ENCODE measurements at regions not wholly inside any gene's neighbourhood (a gene's known extent, or its start where the extent isn't known, plus 50 kb on each side); places are given as distances from the start of the nearest gene placed in this dataset.

- H3K9me2 ChIP-seq (replicated peaks; ENCODE audit: insufficient read depth) = no peaks in the 10 kb centered on the region
- no peak for TF ChIP-seq CTCF (IDR thresholded peaks at IDR 0.05; ENCODE audit: poor library complexity)
- TF ChIP-seq EZH2phosphoT487 (IDR thresholded peaks at IDR 0.05; ENCODE audit: low read depth, severe bottlenecking, unreplicated experiment) = no peak
- TF ChIP-seq EZH2 (IDR thresholded peaks at IDR 0.05; ENCODE audit: borderline replicate concordance) = no peak
- H3K27me3 ChIP-seq = no peaks in the 10 kb centered on the region
- peaks cover 28% of the 10 kb centered on the region for H3K4me1 ChIP-seq (ENCODE audit: insufficient read depth)
- no peaks in the 10 kb centered on the region for H3K9me3 ChIP-seq (ENCODE audit: low read depth)
- DNase-seq (ENCODE audit: low spot score) = no peak
- H3K36me3 ChIP-seq (replicated peaks; ENCODE audit: insufficient read depth, low read depth) = no peaks in the 10 kb centered on the region
- H3K4me2 ChIP-seq = no peak overlapping the region
- 90% methylated on average over 3 of the region's 3 CpGs for WGBS (ENCODE audit: low lambda C conversion rate, missing lambda C conversion rate)
- no peaks in the 10 kb centered on the region for H4K20me1 ChIP-seq (ENCODE audit: insufficient read depth, poor library complexity, severe bottlenecking)
- H3K79me2 ChIP-seq = no peaks in the 10 kb centered on the region
- no peak overlapping the region for H3K27ac ChIP-seq
- no peak overlapping the region for H3K4me3 ChIP-seq
- H2AFZ ChIP-seq = no peak overlapping the region
Measured at GRCh38 chr21:14866859-14867765, 197.7 kb downstream of the NRIP1 start.

- Histone ChIP-seq H3K79me2 (no peaks in the 10 kb centered on the region), H3K27ac (peak overlapping the region; percentile 88), H2AFZ (no peak overlapping the region), H3K9me2 (replicated peaks; ENCODE audit: insufficient read depth) (no peaks in the 10 kb centered on the region), H3K4me2 (peak overlapping the region; percentile 43), H3K36me3 (replicated peaks; ENCODE audit: insufficient read depth, low read depth) (no peaks in the 10 kb centered on the region), H3K27me3 (no peaks in the 10 kb centered on the region), H3K9me3 (ENCODE audit: low read depth) (no peaks in the 10 kb centered on the region), H3K4me3 (no peak overlapping the region), H3K4me1 (ENCODE audit: insufficient read depth) (peaks cover 24% of the 10 kb centered on the region), H4K20me1 (ENCODE audit: insufficient read depth, poor library complexity, severe bottlenecking) (no peaks in the 10 kb centered on the region)
- no peak for TF ChIP-seq EZH2phosphoT487 (IDR thresholded peaks at IDR 0.05; ENCODE audit: low read depth, severe bottlenecking, unreplicated experiment)
- peak; percentile 56 for TF ChIP-seq CTCF (IDR thresholded peaks at IDR 0.05; ENCODE audit: poor library complexity)
- WGBS (ENCODE audit: low lambda C conversion rate, missing lambda C conversion rate) = 29% methylated on average over 9 of the region's 9 CpGs
- peak; percentile 90 for DNase-seq (ENCODE audit: low spot score)
Measured at GRCh38 chr21:14864211-14865021, 200.4 kb downstream of the NRIP1 start.

- Histone ChIP-seq H3K4me1 (ENCODE audit: insufficient read depth) (peaks cover 22% of the 10 kb centered on the region), H3K27ac (peak overlapping the region; percentile 88), H3K27me3 (no peaks in the 10 kb centered on the region), H3K36me3 (replicated peaks; ENCODE audit: insufficient read depth, low read depth) (no peaks in the 10 kb centered on the region), H2AFZ (no peak overlapping the region), H3K9me2 (replicated peaks; ENCODE audit: insufficient read depth) (no peaks in the 10 kb centered on the region), H3K79me2 (no peaks in the 10 kb centered on the region), H3K4me3 (no peak overlapping the region), H4K20me1 (ENCODE audit: insufficient read depth, poor library complexity, severe bottlenecking) (no peaks in the 10 kb centered on the region), H3K9me3 (ENCODE audit: low read depth) (no peaks in the 10 kb centered on the region), H3K4me2 (peak overlapping the region; percentile 14)
- TF ChIP-seq CTCF (IDR thresholded peaks at IDR 0.05; ENCODE audit: poor library complexity) = no peak
- no peak for TF ChIP-seq EZH2phosphoT487 (IDR thresholded peaks at IDR 0.05; ENCODE audit: low read depth, severe bottlenecking, unreplicated experiment)
- TF ChIP-seq EZH2 (IDR thresholded peaks at IDR 0.05; ENCODE audit: borderline replicate concordance) = no peak
- peak; percentile 56 for DNase-seq (ENCODE audit: low spot score)
- 72% methylated on average over 5 of the region's 5 CpGs for WGBS (ENCODE audit: low lambda C conversion rate, missing lambda C conversion rate)
Measured at GRCh38 chr21:14863745-14864210, 201.0 kb downstream of the NRIP1 start.

Data from hepatocyte (in vitro differentiated cells).